HEK293T (cell line): ENCODE measurements at regions not wholly inside any gene's neighbourhood (a gene's known extent, or its start where the extent isn't known, plus 50 kb on each side); places are given as distances from the start of the nearest gene placed in this dataset.

Experiments used
- ARNT ChIP-seq: fragments of 450-650 bp; IDR thresholded peaks from 2 replicates; pipeline ENCODE4 v1.6.1; 2017; ENCODE audit warnings: mild to moderate bottlenecking
- BHLHE40 ChIP-seq: fragments of 450-650 bp; IDR thresholded peaks from 2 replicates; pipeline ENCODE4 v1.6.1; 2016; ENCODE audit warnings: mild to moderate bottlenecking, moderate library complexity, borderline replicate concordance
- CTBP1 ChIP-seq: fragments of 450-650 bp; IDR thresholded peaks from 2 replicates; pipeline ENCODE4 v1.6.1; 2016; ENCODE audit warnings: borderline replicate concordance
- ELF4 ChIP-seq: fragments of 450-650 bp; IDR thresholded peaks from 2 replicates; pipeline ENCODE4 v1.6.1; 2017; ENCODE audit warnings: antibody characterized with exemption
- FOXA1 ChIP-seq: fragments of 450-650 bp; IDR thresholded peaks from 2 replicates; pipeline ENCODE4 v1.6.1; 2016; ENCODE audit warnings: mild to moderate bottlenecking
- FOXK2 ChIP-seq: fragments of 450-650 bp; IDR thresholded peaks from 2 replicates; pipeline ENCODE4 v1.6.1; 2016; ENCODE audit warnings: mild to moderate bottlenecking
- FOXM1 ChIP-seq: fragments of 450-650 bp; IDR thresholded peaks from 2 replicates; pipeline ENCODE4 v1.6.1; 2017; ENCODE audit warnings: mild to moderate bottlenecking, borderline replicate concordance
- HDGF ChIP-seq: fragments of 450-650 bp; IDR thresholded peaks from 2 replicates; pipeline ENCODE4 v1.6.1; 2017; ENCODE audit warnings: antibody characterized with exemption, borderline replicate concordance
- L3MBTL2 ChIP-seq: fragments of 450-650 bp; conservative IDR thresholded peaks from 2 replicates; pipeline ENCODE4 v1.6.1; 2016; ENCODE audit warnings: mild to moderate bottlenecking
- NFRKB ChIP-seq: fragments of 450-650 bp; IDR thresholded peaks from 2 replicates; pipeline ENCODE4 v1.6.1; 2016; ENCODE audit warnings: mild to moderate bottlenecking, moderate library complexity
- PKNOX1 ChIP-seq: fragments of 450-650 bp; IDR thresholded peaks from 2 replicates; pipeline ENCODE4 v1.6.1; 2016
- SP1 ChIP-seq: fragments of 450-650 bp; IDR thresholded peaks from 2 replicates; pipeline ENCODE4 v1.6.1; 2017
- TARDBP ChIP-seq: fragments of 450-650 bp; IDR thresholded peaks from 2 replicates; pipeline ENCODE4 v1.6.1; 2016
- ZNF384 ChIP-seq: fragments of 450-650 bp; IDR thresholded peaks from 2 replicates; pipeline ENCODE4 v1.6.1; 2016

- TF ChIP-seq SP1 (no peak), ZNF384 (no peak), NFRKB (no peak), FOXK2 (no peak), PKNOX1 (no peak), BHLHE40 (no peak), FOXM1 (no peak), ELF4 (no peak), FOXA1 (no peak), CTBP1 (no peak), ARNT (no peak), TARDBP (no peak), HDGF (no peak), L3MBTL2 (no peak)
Measured at GRCh38 chr7:98763441-98763840, 106.4 kb downstream of the TMEM130 start.
